Central memory CD8-positive, alpha-beta T cell (primary cell): ENCODE measurements at regions not wholly inside any gene's neighbourhood (a gene's known extent, or its start where the extent isn't known, plus 50 kb on each side); places are given as distances from the start of the nearest gene placed in this dataset.

ENCODE experiments used
- ATAC-seq: fragments of 150-1000 bp; cut with Tn5 transposase; replicated peaks from 2 replicates; pipeline ENCODE4 v1.10.0; 2022; ENCODE audit warnings: mild to moderate bottlenecking, moderate FRiP score, moderate number of reproducible peaks; ENCODE audit not compliant: poor library complexity, severe bottlenecking; ENCODE audit errors: extremely low read depth
- DNase-seq, 2 donors: peaks; one replicate each; pipeline ENCODE4 v3.0.0; 2021; ENCODE audit warnings: low spot score in 2 of 2
- H3K27ac Mint-ChIP-seq: one replicate; pipeline ENCODE4 v1.8.0; 2022; ENCODE audit warnings: low read depth, mild to moderate bottlenecking, moderate library complexity, mixed read lengths
- H3K27me3 Mint-ChIP-seq: one replicate; pipeline ENCODE4 v1.8.0; 2022; ENCODE audit warnings: mixed read lengths
- H3K36me3 Mint-ChIP-seq: one replicate; pipeline ENCODE4 v1.8.0; 2022; ENCODE audit warnings: mild to moderate bottlenecking, moderate library complexity, mixed read lengths; ENCODE audit not compliant: insufficient read depth
- H3K4me1 Mint-ChIP-seq: one replicate; pipeline ENCODE4 v1.8.0; 2022; ENCODE audit warnings: mixed read lengths
- H3K4me3 Mint-ChIP-seq: one replicate; pipeline ENCODE4 v1.8.0; 2022; ENCODE audit warnings: mild to moderate bottlenecking, moderate library complexity, mixed read lengths
- H3K9me3 Mint-ChIP-seq: one replicate; pipeline ENCODE4 v1.8.0; 2022; ENCODE audit warnings: mixed read lengths

GRCh38 chr14:26841920-26842741 lies 244.3 kb upstream of the NOVA1 start:
- no peaks in the 10 kb centered on the region for H3K27me3 Mint-ChIP-seq
- no peak for DNase-seq
- H3K27ac Mint-ChIP-seq, result no peak overlapping the region
- H3K4me3 Mint-ChIP-seq, result no peak overlapping the region
- H3K36me3 Mint-ChIP-seq, result no peaks in the 10 kb centered on the region
- peaks cover 22% of the 10 kb centered on the region for H3K9me3 Mint-ChIP-seq
- no peak for ATAC-seq
- no peaks in the 10 kb centered on the region for H3K4me1 Mint-ChIP-seq

GRCh38 chr14:26845151-26845818 lies 247.5 kb upstream of the NOVA1 start:
- H3K4me1 Mint-ChIP-seq, result no peaks in the 10 kb centered on the region
- H3K27ac Mint-ChIP-seq, result no peak overlapping the region
- ATAC-seq (no peak), DNase-seq (no peak)
- no peaks in the 10 kb centered on the region for H3K36me3 Mint-ChIP-seq
- H3K27me3 Mint-ChIP-seq, result no peaks in the 10 kb centered on the region
- H3K4me3 Mint-ChIP-seq, result no peak overlapping the region
- H3K9me3 Mint-ChIP-seq, result peaks cover 33% of the 10 kb centered on the region

GRCh38 chr14:26846388-26846787 lies 248.6 kb upstream of the NOVA1 start:
- H3K36me3 Mint-ChIP-seq, result no peaks in the 10 kb centered on the region
- no peak for DNase-seq
- ATAC-seq, result no peak
- H3K9me3 Mint-ChIP-seq, result peaks cover 28% of the 10 kb centered on the region
- no peak overlapping the region for H3K4me3 Mint-ChIP-seq
- no peak overlapping the region for H3K27ac Mint-ChIP-seq
- H3K4me1 Mint-ChIP-seq, result no peaks in the 10 kb centered on the region
- no peaks in the 10 kb centered on the region for H3K27me3 Mint-ChIP-seq

- no peak overlapping the region for H3K27ac Mint-ChIP-seq
- H3K4me1 Mint-ChIP-seq, result no peaks in the 10 kb centered on the region
- H3K9me3 Mint-ChIP-seq, result peaks cover 21% of the 10 kb centered on the region
- no peak for DNase-seq
- no peak for ATAC-seq
- no peak overlapping the region for H3K4me3 Mint-ChIP-seq
- no peaks in the 10 kb centered on the region for H3K36me3 Mint-ChIP-seq
- H3K27me3 Mint-ChIP-seq, result no peaks in the 10 kb centered on the region
Measured at GRCh38 chr14:26849514-26849913, 251.7 kb upstream of the NOVA1 start.

- Mint-ChIP-seq H3K36me3 (no peaks in the 10 kb centered on the region), H3K27me3 (no peaks in the 10 kb centered on the region), H3K27ac (no peak overlapping the region), H3K9me3 (peaks cover 17% of the 10 kb centered on the region), H3K4me1 (no peaks in the 10 kb centered on the region), H3K4me3 (no peak overlapping the region)
- ATAC-seq (no peak), DNase-seq (no peak)
Measured at GRCh38 chr14:26851793-26852192, 254.0 kb upstream of the NOVA1 start.

- no peaks in the 10 kb centered on the region for H3K36me3 Mint-ChIP-seq
- peaks cover 6% of the 10 kb centered on the region for H3K9me3 Mint-ChIP-seq
- ATAC-seq (no peak), DNase-seq (no peak)
- H3K4me1 Mint-ChIP-seq, result no peaks in the 10 kb centered on the region
- H3K27ac Mint-ChIP-seq, result no peak overlapping the region
- no peaks in the 10 kb centered on the region for H3K27me3 Mint-ChIP-seq
- no peak overlapping the region for H3K4me3 Mint-ChIP-seq
Measured at GRCh38 chr14:26855077-26855753, 257.4 kb upstream of the NOVA1 start.

- no peaks in the 10 kb centered on the region for H3K4me1 Mint-ChIP-seq
- peaks cover 6% of the 10 kb centered on the region for H3K9me3 Mint-ChIP-seq
- H3K27ac Mint-ChIP-seq, result no peak overlapping the region
- no peak overlapping the region for H3K4me3 Mint-ChIP-seq
- H3K36me3 Mint-ChIP-seq, result no peaks in the 10 kb centered on the region
- no peaks in the 10 kb centered on the region for H3K27me3 Mint-ChIP-seq
- ATAC-seq, result no peak
- DNase-seq, result no peak
Measured at GRCh38 chr14:26856876-26857518, 259.2 kb upstream of the NOVA1 start.

GRCh38 chr14:26859483-26859882 lies 261.6 kb upstream of the NOVA1 start:
- Mint-ChIP-seq H3K27ac (no peak overlapping the region), H3K36me3 (no peaks in the 10 kb centered on the region), H3K27me3 (no peaks in the 10 kb centered on the region), H3K4me1 (no peaks in the 10 kb centered on the region), H3K4me3 (no peak overlapping the region), H3K9me3 (peaks cover 6% of the 10 kb centered on the region)
- ATAC-seq (no peak), DNase-seq (no peak)

GRCh38 chr14:26860111-26860510 lies 262.3 kb upstream of the NOVA1 start:
- H3K9me3 Mint-ChIP-seq, result peaks cover 6% of the 10 kb centered on the region
- H3K36me3 Mint-ChIP-seq, result no peaks in the 10 kb centered on the region
- H3K4me3 Mint-ChIP-seq, result no peak overlapping the region
- H3K4me1 Mint-ChIP-seq, result no peaks in the 10 kb centered on the region
- no peak for DNase-seq
- H3K27me3 Mint-ChIP-seq, result no peaks in the 10 kb centered on the region
- no peak overlapping the region for H3K27ac Mint-ChIP-seq
- no peak for ATAC-seq

GRCh38 chr14:26863736-26864135 lies 265.9 kb upstream of the NOVA1 start:
- Mint-ChIP-seq H3K4me1 (no peaks in the 10 kb centered on the region), H3K27me3 (no peaks in the 10 kb centered on the region), H3K27ac (no peak overlapping the region), H3K36me3 (no peaks in the 10 kb centered on the region), H3K9me3 (peaks cover 3% of the 10 kb centered on the region), H3K4me3 (no peak overlapping the region)
- DNase-seq (no peak), ATAC-seq (no peak)

- H3K27ac Mint-ChIP-seq, result no peak overlapping the region
- peaks cover 11% of the 10 kb centered on the region for H3K9me3 Mint-ChIP-seq
- no peaks in the 10 kb centered on the region for H3K36me3 Mint-ChIP-seq
- H3K4me1 Mint-ChIP-seq, result no peaks in the 10 kb centered on the region
- H3K27me3 Mint-ChIP-seq, result no peaks in the 10 kb centered on the region
- DNase-seq, result no peak
- H3K4me3 Mint-ChIP-seq, result no peak overlapping the region
- no peak for ATAC-seq
Measured at GRCh38 chr14:26866721-26867120, 268.9 kb upstream of the NOVA1 start.

GRCh38 chr14:26867171-26867757 lies 269.4 kb upstream of the NOVA1 start:
- no peak for DNase-seq
- ATAC-seq, result no peak
- Mint-ChIP-seq H3K36me3 (no peaks in the 10 kb centered on the region), H3K9me3 (peaks cover 11% of the 10 kb centered on the region), H3K27ac (no peak overlapping the region), H3K4me3 (no peak overlapping the region), H3K4me1 (no peaks in the 10 kb centered on the region), H3K27me3 (no peaks in the 10 kb centered on the region)
